Hematopoietic multipotent progenitor cell treated with erythropoietin and hydrocortisone succinate and interleukin-3 and kit ligand, for 17 days (in vitro differentiated cells): ENCODE measurements at regions not wholly inside any gene's neighbourhood (a gene's known extent, or its start where the extent isn't known, plus 50 kb on each side); places are given as distances from the start of the nearest gene placed in this dataset.
"Not testable (repeated sequence)": the region's sequence is repeated elsewhere in the genome, so short reads cannot be mapped to it uniquely, and the experiment has no call there.

Source experiments
- DNase-seq: peaks from one replicate; pipeline ENCODE4 v3.0.0-alpha.2; 2015; ENCODE audit warnings: low spot score

DNA sequence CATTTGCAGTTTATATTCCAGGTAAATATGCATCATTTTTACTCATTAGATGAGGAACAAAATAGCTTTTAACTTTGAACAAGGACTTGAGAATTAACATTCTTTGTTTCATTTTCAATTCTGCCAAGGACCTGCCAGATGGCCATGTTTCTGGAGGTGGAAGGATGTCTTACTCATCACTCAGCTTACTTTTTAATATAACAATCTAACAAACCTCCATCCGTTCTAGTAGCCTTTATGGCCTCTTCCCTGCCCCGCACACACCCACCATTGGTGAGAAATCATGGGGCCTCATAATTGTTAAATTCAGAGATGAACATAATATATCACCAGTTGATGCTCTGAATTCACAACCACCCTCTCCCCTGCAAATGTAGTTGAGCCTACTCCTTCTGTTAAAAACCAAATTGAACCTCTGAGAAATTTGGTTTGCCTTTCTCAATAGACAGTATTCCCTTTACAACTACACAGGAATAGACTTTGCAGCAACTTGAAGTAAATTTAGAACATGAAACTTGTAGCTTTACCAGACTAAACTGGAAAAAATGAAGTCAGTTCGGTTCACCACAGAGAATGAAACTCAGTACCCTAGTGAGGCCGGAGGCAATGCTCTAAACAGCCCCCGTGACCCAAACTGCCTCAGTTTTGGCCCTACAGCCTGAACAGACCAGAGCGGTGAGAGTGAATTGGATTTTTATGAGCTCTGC, 50.1 kb upstream of the ACSL4 start:
- no peak for DNase-seq

DNA sequence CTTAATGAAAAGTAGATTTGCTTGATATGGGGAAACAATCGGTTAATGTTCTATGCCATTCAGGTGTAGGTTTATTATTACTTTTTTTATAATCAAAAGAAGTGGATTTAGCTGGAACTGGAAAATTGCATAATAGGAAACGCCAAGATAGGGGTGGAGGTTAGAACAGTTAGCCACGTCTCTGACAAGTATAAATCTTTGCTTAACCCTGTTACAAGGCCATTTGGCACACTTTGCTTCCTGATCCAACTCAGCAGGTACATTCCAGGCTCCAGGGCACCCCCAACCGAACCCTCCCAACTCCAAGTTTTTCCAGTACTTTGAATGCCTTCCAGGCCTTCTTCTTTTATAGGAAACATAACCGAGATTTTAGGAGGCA, 50.6 kb upstream of the ACSL4 start:
- DNase-seq = no peak

DNA sequence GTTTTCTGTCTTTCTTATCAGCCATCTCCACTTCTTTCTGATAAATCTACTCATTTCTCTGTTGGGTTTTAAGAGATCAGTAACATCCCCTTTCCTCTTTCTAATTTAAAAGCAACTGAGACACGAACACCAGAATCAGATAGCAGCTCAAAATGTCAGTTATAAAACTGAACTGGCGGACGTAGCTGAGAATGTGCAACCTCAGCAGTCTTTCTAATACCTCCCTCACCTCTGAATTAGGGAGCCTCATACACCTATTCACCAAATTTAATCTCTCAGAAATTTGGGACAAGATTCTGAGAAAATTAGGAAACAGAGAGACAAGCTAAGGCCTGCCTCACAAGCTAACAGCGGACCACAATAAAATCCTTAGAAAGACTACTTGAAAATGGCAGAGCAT, 52.0 kb upstream of the ACSL4 start:
- DNase-seq = no peak

DNA sequence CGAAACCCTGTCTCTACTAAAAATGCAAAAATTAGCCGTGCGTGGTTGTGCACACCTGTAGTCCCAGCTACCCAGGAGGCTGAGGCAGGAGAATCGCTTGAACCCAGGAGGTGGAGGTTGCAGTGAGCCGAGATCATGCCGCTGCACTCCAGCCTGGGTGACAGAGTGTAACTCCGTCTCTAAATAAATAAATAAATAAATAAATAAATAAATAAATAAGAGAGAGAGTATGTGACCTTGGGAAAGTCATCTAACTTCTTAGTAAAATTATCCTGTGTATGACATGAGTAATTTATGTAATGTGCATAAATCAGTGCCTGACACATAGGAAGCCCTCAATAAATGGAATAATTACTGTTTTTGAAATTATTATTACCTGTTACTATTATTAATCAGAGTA, 57.5 kb upstream of the ACSL4 start:
- DNase-seq = not testable (repeated sequence)

DNA sequence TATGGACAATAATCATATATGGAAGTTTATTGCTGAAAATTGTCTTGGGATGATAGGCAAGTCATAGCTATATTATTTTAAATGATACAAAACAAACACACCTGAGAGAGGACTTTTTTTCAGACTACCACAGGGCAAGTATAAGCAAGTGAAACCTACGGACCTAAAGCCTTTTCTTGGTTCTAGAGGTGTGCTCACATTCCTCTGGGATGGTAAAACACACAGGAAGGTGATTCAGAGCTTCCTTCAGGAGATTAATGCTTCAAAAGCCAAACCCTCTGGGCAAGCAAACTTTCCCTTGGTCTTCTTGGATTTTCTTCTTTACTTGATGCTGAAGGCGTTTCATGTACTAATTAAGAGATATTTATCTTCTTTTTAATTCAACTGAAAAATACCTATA, 60.1 kb upstream of the ACSL4 start:
- DNase-seq = no peak

DNA sequence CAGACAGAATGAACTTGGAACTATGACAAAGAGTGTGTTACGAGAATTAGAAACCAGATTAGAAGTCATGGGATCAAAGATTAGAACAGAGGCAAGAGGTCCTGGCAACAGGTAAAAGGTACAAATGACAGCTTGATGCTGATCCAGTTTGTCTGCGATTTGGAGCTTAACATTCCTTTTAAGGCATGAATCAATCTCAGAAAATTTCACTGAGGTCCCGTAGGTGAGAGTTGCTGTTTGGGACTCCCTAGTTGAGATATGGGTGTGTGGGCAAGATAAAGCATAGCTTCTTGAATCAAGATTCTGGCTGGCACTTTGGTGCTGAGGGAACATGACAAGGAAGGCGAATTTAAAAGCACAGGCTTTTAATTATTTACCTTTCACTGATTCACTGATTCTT, 62.6 kb upstream of the ACSL4 start:
- DNase-seq = no peak

DNA sequence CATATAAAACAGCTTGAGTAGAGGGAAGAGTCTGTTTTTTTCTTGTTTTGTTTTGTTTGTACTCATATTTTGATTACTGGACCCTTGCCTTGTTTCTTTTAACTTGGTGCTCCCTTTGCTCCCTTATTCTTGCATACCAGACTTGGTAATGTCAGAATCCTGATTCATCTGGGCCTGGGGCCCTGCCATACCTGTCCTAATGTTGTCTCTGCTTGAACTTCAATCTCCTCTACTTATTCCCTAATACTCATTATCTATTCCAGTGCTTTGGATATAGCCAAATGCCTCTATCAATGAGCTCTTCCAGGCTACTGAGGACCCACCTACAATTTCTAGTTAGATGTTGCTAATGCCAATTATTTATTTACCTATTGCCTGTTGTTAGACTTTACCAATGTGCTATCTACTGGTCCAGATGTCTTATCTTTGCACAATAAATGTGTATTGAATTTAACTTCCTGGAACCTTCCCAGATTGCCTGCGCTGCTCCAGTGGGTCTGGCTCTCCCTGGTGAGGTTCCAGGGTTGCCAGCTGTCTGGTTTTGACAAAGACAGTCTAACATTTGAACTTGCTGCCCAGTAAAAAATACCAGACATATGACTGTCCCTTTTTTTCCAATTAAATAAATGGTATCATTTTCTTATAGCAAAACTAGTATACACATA, 64.4 kb upstream of the ACSL4 start:
- no peak for DNase-seq

DNA sequence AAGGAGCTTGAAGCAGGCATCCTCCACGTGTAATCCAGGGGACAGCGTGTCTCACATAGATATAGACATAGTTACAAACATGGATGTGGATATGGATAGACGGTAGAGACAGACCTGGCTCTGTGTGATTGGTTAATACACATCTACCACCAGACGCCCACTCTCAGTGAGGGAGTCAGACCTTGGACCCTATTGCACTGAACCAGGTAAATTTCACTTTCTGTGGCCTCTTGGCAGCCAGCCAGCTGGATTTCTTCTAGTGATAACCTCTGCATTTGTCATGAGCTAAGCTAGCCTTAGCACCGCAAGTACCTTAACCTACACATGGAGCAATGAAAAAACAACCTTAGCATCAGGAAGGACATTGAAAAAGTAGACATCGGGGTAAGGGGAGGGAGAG, 79.2 kb upstream of the ACSL4 start:
- DNase-seq = no peak

DNA sequence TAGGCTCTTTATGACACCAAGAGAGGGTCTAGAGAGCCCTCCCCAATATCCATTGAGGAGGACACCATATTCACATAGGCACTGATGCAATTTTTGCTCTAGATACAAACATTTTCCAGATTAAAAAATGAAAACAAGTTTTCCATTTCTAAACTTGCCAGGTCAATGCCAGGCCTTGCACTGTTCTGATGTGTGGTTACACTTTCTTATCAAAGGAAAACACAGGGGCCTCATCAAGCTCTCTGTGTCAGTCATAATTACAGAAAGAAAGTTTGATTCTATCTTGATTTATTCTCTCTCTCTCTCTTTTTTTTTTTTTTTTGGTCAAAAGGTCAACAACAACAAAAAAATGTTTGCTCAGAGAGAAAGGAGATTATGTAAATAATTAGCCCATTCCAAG, 80.2 kb upstream of the ACSL4 start:
- DNase-seq = no peak

DNA sequence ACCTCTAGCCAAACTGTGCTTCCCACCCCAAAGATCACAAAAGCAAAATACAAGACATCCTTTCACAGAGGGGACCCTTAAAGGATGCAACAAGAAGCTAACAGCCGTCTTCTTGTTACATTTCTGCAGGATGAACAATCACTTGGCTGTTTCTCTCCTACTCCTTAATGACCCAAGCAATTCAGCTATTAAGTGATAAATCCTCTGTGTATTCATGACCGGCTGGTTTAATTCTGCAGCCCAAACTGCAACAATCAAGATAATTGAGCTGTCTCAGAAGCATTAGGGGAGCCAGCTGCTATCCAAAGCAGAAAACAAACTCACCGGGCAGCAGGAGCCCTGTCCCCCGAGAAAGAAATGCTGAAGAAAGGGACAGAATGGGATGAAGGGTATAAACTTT, 85.9 kb upstream of the ACSL4 start:
- no peak for DNase-seq

DNA sequence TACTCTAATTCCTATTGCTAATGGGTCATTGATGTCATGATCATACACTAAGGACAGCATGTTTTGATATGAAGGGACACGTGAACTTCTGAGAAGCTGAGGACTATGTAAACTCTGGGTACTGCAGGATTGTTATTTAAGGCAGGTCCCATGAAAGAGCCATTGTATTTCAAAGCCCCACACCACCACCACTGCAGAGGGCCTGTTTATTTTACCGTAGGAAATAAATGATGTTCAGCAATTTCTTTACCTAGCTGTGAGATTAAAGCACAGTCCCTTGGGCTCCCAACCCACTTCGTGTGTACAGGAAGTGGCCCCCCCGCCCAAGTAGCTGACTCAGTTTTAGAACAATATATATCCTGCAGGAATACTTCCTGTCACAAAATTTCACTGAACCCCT, 89.8 kb upstream of the ACSL4 start:
- no peak for DNase-seq

DNA sequence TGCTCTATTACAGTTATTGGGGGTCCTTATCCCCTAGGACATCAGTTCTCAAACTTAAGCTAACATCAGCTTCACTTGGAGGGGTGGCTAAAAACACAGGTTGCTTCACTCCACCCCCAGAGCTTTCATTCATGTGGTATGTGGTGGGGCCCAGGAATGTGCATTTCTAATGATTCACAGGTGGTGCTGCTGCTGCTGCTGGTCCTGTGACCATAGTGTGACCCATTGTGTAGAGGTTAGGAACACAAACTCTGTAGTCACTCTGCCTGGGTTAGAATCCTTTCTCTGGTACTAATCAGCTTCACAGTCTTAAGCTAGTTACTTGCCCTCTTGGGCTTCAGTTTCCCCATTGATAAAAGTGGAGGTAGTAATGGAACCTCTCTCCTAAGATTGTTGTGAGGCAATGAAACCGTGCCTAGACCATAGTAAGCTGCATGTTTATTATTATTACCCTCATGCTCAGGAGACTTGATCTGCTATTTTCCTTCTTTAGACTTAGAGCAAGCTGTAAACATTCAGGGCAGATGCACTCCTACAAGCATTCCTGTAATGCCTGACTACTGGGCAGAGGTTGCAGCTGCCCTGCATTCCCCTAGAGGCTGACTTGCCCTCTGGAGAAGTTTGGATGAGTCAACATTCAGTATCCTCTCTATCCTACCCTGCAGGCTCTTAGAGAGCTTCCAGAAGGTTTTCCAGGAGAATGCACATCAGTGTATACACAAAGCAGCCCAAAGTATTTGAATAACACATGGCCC, 94.1 kb upstream of the ACSL4 start:
- no peak for DNase-seq

DNA sequence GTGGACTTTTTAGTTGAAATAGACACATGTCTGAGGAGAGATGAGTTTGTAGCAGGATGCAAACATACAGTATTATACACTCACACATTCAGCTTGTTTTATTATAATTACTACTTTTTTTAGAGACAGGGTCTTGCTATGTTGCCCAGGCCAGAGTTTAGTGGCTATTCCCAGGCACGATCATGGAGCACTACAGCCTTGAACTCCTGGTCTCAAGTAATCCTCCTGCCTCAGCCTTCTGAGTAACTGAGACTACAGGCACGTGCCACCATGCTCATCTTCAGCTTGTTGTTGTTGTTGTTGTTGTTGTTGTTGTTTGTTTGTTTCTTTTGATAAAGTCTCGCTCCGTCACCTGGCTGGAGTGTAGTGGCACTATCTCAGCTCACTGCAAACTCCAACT, 94.7 kb upstream of the ACSL4 start:
- DNase-seq = no peak

DNA sequence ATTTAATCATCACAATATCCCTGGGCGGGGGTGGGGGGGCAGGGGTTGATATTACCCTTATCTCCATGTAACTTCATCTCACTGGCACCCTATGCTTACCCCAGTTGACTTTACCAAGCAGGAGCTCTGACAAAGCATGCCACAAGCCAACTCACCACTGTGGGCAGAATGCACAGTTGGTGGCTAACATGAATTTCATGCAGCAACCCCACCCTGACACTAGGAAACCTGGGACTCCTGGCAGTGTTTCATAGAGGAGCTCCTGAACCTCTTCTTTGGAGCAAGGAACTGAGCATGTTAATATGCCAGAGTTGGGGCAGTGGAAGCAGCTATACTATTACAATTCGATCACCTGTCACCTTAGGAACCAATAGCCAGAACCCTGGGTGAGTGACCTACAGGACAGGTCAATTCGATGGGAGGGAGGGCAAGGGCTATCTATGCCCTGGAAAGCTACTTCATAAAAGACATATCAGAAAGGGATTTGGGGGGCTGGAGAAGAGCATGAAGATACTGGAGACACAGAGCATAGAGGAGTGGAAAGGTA, 97.2 kb upstream of the ACSL4 start:
- DNase-seq = no peak

DNA sequence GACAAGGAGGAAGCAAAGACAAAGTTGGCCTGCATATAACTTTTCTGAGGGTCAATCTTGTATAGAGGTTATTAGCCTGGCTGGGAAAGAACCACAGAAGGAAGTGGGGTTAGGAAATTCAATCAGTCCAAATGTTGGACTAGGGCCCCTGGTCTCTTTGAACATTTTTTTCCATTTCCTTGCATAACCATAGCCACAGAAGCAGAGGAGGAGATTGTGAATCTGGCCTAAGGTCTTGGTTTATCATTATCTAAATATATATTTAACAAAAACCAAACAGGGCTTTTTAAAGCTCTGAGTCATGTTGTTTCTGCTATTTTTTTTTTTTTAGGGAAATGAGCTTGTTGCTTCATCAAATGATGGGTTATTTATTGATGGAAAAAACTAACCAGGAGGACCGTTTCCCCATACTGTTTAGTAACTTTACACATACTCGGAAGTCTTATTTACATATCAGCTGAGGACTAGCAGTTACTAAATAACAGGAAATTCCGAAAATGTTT, 97.7 kb upstream of the ACSL4 start:
- DNase-seq = no peak

DNA sequence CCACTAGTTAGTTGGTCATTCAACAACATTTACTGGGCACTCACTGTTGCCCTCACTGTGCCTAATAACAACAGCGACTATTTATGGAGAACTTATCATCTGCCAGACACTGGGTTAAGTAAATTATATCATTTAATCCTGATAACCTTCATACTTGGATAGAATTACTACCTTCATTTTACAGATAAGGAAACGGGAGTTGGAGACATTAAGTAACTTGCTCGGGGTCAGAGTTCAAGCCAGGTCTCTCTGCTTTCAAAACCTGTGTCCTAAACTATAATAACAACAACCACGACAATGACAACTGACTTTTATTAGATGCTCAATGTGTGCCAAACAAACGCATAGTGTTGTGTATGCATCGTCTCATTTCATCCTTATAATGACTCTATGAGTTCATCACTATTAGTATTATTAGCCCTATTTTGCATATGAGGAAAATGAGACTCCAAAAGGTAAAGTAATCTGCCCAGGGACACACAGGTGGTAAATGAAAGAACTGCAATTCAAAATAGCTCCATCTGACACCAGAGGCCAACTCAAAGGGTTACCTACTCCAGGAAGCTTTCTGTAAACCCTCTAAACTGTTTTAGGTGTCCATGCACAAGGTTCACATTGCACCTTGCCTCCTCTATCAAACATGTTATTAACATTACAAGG, 98.4 kb upstream of the ACSL4 start:
- no peak for DNase-seq

DNA sequence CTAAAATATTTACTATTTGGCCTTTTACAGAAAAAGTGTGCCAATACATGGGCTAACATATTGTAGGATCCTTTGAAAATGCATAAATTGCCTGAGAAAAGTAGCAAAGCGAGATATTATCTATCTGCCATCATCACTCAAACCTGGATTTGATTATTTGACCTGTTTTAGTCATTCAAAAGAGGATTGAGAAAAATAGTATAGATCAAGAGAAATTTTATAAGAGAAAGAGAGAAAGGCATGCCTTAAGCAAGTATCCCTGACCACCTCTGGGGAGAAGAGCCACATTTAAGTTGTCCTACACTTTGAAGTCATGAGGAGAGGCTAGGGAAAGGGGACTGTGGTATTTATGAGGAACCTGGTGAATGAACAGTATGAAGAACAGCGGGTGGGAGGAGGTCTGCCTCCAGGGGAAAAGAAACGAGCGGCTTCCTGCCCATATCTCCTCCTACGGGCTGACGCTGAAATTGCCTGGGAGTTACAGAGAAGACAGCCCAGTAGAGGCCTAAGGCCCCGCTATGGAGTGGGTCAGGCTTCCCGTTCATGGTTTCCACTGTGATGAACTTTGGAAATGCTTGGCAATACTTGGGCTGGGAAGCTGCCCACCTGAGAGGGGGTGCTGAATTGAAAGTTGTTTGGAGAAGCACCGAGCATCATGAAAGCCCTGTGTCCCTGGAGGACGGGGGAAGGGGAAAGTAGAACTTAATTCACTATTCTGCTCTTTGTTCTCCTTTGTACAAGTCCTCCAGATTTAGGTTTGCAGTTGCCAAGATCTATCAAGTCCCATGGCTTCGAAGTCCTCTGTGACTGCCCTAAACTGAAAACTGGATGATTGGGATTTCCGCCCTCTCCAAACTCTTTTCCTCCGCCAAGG, 106.9 kb upstream of the ACSL4 start:
- no peak for DNase-seq

DNA sequence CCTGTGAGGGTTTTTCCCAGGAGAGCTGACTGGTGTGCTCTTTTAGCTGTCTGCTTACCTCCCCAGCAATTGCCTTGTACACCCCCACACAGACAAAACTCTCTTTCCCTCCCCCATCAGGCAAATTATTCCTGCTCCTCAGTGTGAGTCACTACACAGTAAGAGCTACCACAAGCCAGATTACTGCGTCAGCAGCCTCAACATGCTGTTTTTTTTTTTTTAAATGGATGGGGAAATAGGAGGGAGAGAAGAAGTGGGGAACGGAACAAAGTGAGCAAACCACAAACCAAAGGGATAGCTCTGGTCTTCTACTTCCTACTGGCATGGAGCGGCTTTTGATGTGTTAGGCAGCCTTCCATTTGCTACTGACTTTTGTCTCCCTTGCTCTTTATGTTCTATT, 107.5 kb upstream of the ACSL4 start:
- DNase-seq = no peak

DNA sequence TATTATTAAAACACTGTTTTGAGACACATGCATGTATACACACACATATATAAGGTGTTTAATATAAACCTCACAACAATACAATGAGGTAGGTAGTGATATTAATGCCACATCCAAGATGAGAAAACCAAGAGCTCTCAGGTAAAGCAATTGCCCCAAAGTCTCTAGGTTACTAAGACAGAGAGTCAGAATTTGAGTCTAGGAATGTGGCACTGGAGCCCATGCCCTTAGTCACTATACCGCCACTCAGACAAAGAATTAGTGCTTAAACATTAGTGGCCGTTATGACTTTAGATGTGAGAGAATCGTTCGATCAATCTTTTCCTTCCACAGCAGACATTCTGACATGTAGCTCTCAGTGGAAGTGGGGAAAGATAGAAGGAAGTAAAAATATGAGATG, 108.2 kb upstream of the ACSL4 start:
- DNase-seq = no peak

DNA sequence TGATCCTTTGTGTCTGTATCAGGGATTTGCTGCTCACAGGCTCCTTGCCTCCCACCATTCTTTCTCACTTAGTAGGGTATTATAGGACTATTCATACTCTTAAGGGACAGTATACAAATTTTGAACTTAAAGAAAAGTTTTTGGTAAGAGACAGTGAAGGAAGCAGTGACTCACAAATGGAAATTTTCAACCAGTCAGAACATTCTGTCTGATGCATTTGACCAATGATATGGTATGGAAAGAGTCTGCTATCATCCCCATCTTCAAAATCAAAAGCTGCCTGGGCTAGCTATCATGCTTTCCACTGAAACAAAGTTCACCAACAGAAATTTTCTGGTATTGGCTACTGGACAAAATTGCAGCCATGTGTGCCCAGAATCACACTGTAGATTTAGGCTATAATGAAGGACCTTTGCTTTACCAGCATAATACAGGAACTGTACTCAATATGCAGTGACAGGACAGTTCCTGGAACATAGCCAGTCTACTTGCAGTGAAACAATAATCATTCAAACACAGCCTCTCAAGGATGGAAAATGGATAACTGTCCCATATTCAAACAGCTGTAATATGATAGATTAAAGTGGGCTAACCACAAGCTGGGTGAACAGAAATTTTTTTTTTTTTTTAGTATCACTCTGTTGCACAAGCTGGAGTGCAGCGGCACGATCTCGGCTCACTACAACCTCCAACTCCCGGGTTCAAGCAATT, 109.0 kb upstream of the ACSL4 start:
- DNase-seq = peak; percentile 10

DNA sequence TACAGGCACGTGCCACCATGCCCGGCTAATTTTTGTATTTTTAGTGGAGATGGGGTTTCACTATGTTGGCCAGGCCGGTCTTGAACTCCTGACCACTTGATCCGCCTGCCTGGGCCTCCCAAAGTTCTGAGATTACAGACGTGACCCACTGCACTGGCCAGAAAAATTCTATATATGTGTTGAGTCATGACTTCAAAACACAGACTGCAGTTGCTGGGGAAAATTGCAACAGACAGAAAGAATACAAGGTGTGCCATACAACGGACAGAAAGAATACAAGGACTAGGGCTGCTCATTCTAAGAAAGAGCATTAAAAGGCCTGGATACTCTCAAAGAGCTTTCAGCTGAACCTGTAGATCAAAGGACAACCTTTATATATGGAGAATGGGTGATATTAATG, 109.6 kb upstream of the ACSL4 start:
- DNase-seq = no peak
